GM19099 (cell line): ENCODE measurements at regions not wholly inside any gene's neighbourhood (a gene's known extent, or its start where the extent isn't known, plus 50 kb on each side); places are given as distances from the start of the nearest gene placed in this dataset.

Source experiments
- POLR2A ChIP-seq: IDR thresholded peaks from 3 replicates; pipeline ENCODE4 v1.6.1; 2011; ENCODE audit warnings: low read depth; ENCODE audit not compliant: insufficient read length; ENCODE audit errors: extremely low read depth

GRCh38 chr2:195419033-195419432 is 238.0 kb upstream of the SLC39A10 start:
- TF ChIP-seq POLR2A = no peak

- no peak for TF ChIP-seq POLR2A
Observed at GRCh38 chr2:195414537-195415100, 242.4 kb upstream of the SLC39A10 start.

- TF ChIP-seq POLR2A = no peak
Observed at GRCh38 chr2:195413944-195414343, 243.1 kb upstream of the SLC39A10 start.

GRCh38 chr2:195413422-195413821 is 243.6 kb upstream of the SLC39A10 start:
- TF ChIP-seq POLR2A = no peak

- TF ChIP-seq POLR2A = no peak
Observed at GRCh38 chr2:195411219-195411687, 245.8 kb upstream of the SLC39A10 start.

GRCh38 chr2:195410074-195410671 is 246.9 kb upstream of the SLC39A10 start:
- TF ChIP-seq POLR2A = no peak

- TF ChIP-seq POLR2A = no peak
Observed at GRCh38 chr2:195408811-195409210, 248.2 kb upstream of the SLC39A10 start.

- no peak for TF ChIP-seq POLR2A
Observed at GRCh38 chr2:195408196-195408595, 248.8 kb upstream of the SLC39A10 start.

GRCh38 chr2:195407783-195408182 is 249.2 kb upstream of the SLC39A10 start:
- no peak for TF ChIP-seq POLR2A

GRCh38 chr2:195406886-195407603 is 250.0 kb upstream of the SLC39A10 start:
- TF ChIP-seq POLR2A = no peak

- TF ChIP-seq POLR2A = no peak
Observed at GRCh38 chr2:195404651-195405050, 252.4 kb upstream of the SLC39A10 start.

- no peak for TF ChIP-seq POLR2A
Observed at GRCh38 chr2:195396479-195396878, 260.5 kb upstream of the SLC39A10 start.

- no peak for TF ChIP-seq POLR2A
Observed at GRCh38 chr2:195395362-195395761, 261.7 kb upstream of the SLC39A10 start.

GRCh38 chr2:195392446-195393336 is 264.3 kb upstream of the SLC39A10 start:
- TF ChIP-seq POLR2A = no peak

GRCh38 chr2:195390686-195391321 is 266.2 kb upstream of the SLC39A10 start:
- no peak for TF ChIP-seq POLR2A

GRCh38 chr2:195388028-195388427 is 269.0 kb upstream of the SLC39A10 start:
- no peak for TF ChIP-seq POLR2A

GRCh38 chr2:195382186-195382585 is 274.8 kb upstream of the SLC39A10 start:
- TF ChIP-seq POLR2A = no peak
